BLaER1 treated with 17β-estradiol and CSF1 and Interleukin-3, amounts not matched to agents 10 nM and 100 nM (cell line): ENCODE measurements at regions not wholly inside any gene's neighbourhood (a gene's known extent, or its start where the extent isn't known, plus 50 kb on each side); places are given as distances from the start of the nearest gene placed in this dataset.

Experiments used
- H3K27ac ChIP-seq, 11 experiments: shearing (Covaris generic); formaldehyde crosslinking; 2 replicates each; pipeline ENCODE4 v1.8.1; 2022
- H3K27me3 ChIP-seq, 11 experiments: shearing (Covaris generic); formaldehyde crosslinking; 2 replicates each; pipeline ENCODE4 v1.8.1; 2022
- H3K36me3 ChIP-seq, 11 experiments: shearing (Covaris generic); formaldehyde crosslinking; 2 replicates each; pipeline ENCODE4 v1.8.1; 2022
- H3K4me1 ChIP-seq, 10 experiments: shearing (Covaris generic); formaldehyde crosslinking; 2 replicates each; pipeline ENCODE4 v1.8.1; 2022
- H3K4me2 ChIP-seq, 11 experiments: shearing (Covaris generic); formaldehyde crosslinking; 2 replicates each; pipeline ENCODE4 v1.8.1; 2022
- H3K4me3 ChIP-seq, 10 experiments: shearing (Covaris generic); formaldehyde crosslinking; 2 replicates each; pipeline ENCODE4 v1.8.1; 2022
- H3K9ac ChIP-seq, 11 experiments: shearing (Covaris generic); formaldehyde crosslinking; 2 replicates each; pipeline ENCODE4 v1.8.1; 2022
- H3K9me3 ChIP-seq, 11 experiments: shearing (Covaris generic); formaldehyde crosslinking; replicated peaks in 1 of 11; 2 replicates each; pipeline ENCODE4 v1.8.1; 2022
- H4K20me1 ChIP-seq, 11 experiments: shearing (Covaris generic); formaldehyde crosslinking; 2 replicates each; pipeline ENCODE4 v1.8.1; 2022
- Cebpa-rat ChIP-seq, 11 experiments: shearing (Covaris generic); IDR thresholded peaks; 2 replicates each; pipeline ENCODE4 v1.8.1; 2022

- no peak for TF ChIP-seq Cebpa-rat (IDR thresholded peaks at IDR 0.05)
- Histone ChIP-seq H3K27me3 (no peaks in the 10 kb centered on the region), H3K4me3 (no peak overlapping the region), H3K4me1 (peaks cover 43 to 51% (median 46%) of the 10 kb centered on the region in 10 experiments), H3K36me3 (no peaks in the 10 kb centered on the region), H3K9me3 (no peaks in the 10 kb centered on the region), H3K9ac (no peak overlapping the region), H3K4me2 (peak overlapping the region in 5 of 11 experiments; percentile 24 to 52 (median 39); a peak in 4 of 22 replicates), H3K27ac (no peak overlapping the region), H4K20me1 (no peaks in the 10 kb centered on the region)
These were observed 50.0 kb upstream of the VPS8 start for GRCh38 chr3:184761976-184762375.
